Adrenal gland (tissue), 9 donors: ENCODE measurements at regions not wholly inside any gene's neighbourhood (a gene's known extent, or its start where the extent isn't known, plus 50 kb on each side); places are given as distances from the start of the nearest gene placed in this dataset.

Source experiments
- DNase-seq, 7 donors: peaks; one replicate each; pipeline ENCODE4 v3.0.0-alpha.2; 2019 to 2020
- H3K27ac ChIP-seq, 5 donors: fragments of 200-600 bp; sonication (generic) in 4 of 5; 1 replicate in 3 of 5; 2 replicates in 2 of 5; pipeline versions ENCODE4 v1.5.1 to v1.8.0; 2016 to 2020; ENCODE audit warnings: mild to moderate bottlenecking in 1 of 5
- H3K27me3 ChIP-seq: fragments of 200-600 bp; 2 replicates; pipeline ENCODE4 v1.8.0; 2021
- H3K36me3 ChIP-seq, 2 donors: fragments of 200-600 bp; replicated peaks in 1 of 2; 1 replicate in 1 of 2; 2 replicates in 1 of 2; pipeline versions ENCODE4 v1.5.1 to v1.8.0; 2018 to 2022
- H3K4me1 ChIP-seq, 2 donors: fragments of 200-600 bp; replicated peaks in 1 of 2; 1 replicate in 1 of 2; 2 replicates in 1 of 2; pipeline versions ENCODE4 v1.5.1 to v1.8.0; 2018 to 2021
- H3K4me3 ChIP-seq, 4 donors: fragments of 200-600 bp; sonication (generic) in 3 of 4; one replicate each; pipeline ENCODE4 v1.5.1; 2016 to 2018
- H3K9me3 ChIP-seq, 3 donors: fragments of 200-600 bp; sonication (generic) in 1 of 3; replicated peaks in 1 of 3; 1 replicate in 2 of 3; 2 replicates in 1 of 3; pipeline versions ENCODE4 v1.5.1 to v1.8.0; 2016 to 2021
- POLR2A ChIP-seq, 2 donors: fragments of 450-650 bp; IDR thresholded peaks; one replicate each; pipeline ENCODE4 v1.6.1; 2017; ENCODE audit warnings: antibody characterized with exemption in 2 of 2, mild to moderate bottlenecking in 2 of 2, moderate library complexity in 1 of 2
- WGBS, 4 donors: extraction: QIAGEN DNeasy Blood & Tissue Kit in 2 of 4; methylation state at CpG; one replicate each; pipeline versions ENCODE4 v1.1.5 to v1.1.7; 2013 to 2017; 5-methylcytosine and 5-hydroxymethylcytosine counted together
- intact Hi-C, 2 donors: fragments of 100-400 bp; cut with DNase I; formaldehyde crosslinking; loops; one replicate each; pipeline versions ENCODE4 v1.14.1 to v1.15.0; 2022 to 2023
- TF ChIP-seq, protein P1 (sequence below), 6 experiments: fragments of 450-650 bp in 4 of 6; fragments of 200-600 bp in 2 of 6; sonication (generic) in 1 of 6; IDR thresholded peaks; 1 replicate in 5 of 6; 2 replicates in 1 of 6; pipeline versions ENCODE4 v1.5.1 to v1.8.0; 2016 to 2021; ENCODE audit warnings: antibody characterized with exemption in 6 of 6, mild to moderate bottlenecking in 2 of 6, moderate library complexity in 1 of 6
- donor health status: healthy with polysubstance abuse.
- donor health status: Bipolar disorder and iron deficiency.
- donor health status: DM: yes; HTN: yes; CAD: no.
- donor health status: DM: no; HTN: no; CAD: no.
- donor health status: DM: no; HTN: no; CAD: no.

DNA sequence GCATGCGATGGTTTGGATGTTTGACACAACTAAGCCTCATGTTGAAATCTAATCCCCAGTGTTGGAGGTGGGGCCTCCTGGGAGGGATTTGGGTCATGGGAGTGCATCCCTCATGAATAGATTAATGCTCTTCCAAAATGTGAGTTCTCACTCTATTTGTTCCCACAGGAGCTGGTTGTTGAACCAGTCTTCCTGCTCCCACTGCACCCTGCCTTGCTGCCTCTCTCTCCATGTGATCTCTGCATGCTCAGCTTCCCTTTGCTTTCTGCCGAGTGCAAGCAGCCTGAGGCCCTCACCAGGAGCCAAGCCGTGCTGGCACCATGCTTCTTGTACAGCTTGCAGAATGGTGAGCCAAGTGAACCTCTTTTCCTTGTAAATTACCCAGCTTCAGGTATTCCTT lies 206.8 kb downstream of the VAPA start:
- H3K4me3 ChIP-seq = no peak overlapping the region
- no peaks in the 10 kb centered on the region for H3K9me3 ChIP-seq
- no peaks in the 10 kb centered on the region for H3K36me3 ChIP-seq
- intact Hi-C loops = no loop called here
- WGBS, 4 donors = 49 to 89% (median 80%) methylated on average over 3 of the region's 3 CpGs
- TF ChIP-seq POLR2A (IDR thresholded peaks at IDR 0.05) = no peak
- TF ChIP-seq, protein P1, sequence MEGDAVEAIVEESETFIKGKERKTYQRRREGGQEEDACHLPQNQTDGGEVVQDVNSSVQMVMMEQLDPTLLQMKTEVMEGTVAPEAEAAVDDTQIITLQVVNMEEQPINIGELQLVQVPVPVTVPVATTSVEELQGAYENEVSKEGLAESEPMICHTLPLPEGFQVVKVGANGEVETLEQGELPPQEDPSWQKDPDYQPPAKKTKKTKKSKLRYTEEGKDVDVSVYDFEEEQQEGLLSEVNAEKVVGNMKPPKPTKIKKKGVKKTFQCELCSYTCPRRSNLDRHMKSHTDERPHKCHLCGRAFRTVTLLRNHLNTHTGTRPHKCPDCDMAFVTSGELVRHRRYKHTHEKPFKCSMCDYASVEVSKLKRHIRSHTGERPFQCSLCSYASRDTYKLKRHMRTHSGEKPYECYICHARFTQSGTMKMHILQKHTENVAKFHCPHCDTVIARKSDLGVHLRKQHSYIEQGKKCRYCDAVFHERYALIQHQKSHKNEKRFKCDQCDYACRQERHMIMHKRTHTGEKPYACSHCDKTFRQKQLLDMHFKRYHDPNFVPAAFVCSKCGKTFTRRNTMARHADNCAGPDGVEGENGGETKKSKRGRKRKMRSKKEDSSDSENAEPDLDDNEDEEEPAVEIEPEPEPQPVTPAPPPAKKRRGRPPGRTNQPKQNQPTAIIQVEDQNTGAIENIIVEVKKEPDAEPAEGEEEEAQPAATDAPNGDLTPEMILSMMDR (IDR thresholded peaks at IDR 0.05) = no peak
- no peak overlapping the region for H3K27ac ChIP-seq
- H3K4me1 ChIP-seq = peaks cover 0 to 6% of the 10 kb centered on the region in 2 donors
- H3K27me3 ChIP-seq = no peaks in the 10 kb centered on the region
- DNase-seq = no peak

DNA sequence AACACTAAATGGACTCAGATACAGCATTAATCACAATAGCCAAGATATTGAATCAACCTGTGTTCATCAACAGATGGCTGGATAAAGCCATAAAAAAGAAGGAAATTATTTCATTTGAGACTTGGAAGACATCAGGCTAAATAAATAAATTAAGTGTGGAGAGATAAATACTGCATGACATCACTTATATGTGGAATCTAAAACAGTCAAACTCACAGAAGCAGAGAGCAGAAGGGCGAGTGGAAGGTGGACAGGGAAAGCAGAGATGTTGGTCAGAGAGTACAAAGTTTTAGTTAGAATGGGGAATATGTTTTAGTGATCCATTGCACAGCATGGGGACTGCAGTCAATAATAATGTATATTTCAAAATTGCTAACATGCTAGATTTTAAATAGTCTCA lies 207.2 kb downstream of the VAPA start:
- H3K4me1 ChIP-seq = peaks cover 0 to 6% of the 10 kb centered on the region in 2 donors
- H3K27ac ChIP-seq = no peak overlapping the region
- H3K36me3 ChIP-seq = no peaks in the 10 kb centered on the region
- WGBS, 4 donors = 63 to 78% (median 74%) methylated on average over 1 of the region's 1 CpG
- H3K27me3 ChIP-seq = no peaks in the 10 kb centered on the region
- H3K9me3 ChIP-seq = no peaks in the 10 kb centered on the region
- no peak overlapping the region for H3K4me3 ChIP-seq
- TF ChIP-seq POLR2A (IDR thresholded peaks at IDR 0.05) = no peak
- TF ChIP-seq, protein P1 (IDR thresholded peaks at IDR 0.05) = no peak
- DNase-seq = no peak
- intact Hi-C loops = no loop called here

DNA sequence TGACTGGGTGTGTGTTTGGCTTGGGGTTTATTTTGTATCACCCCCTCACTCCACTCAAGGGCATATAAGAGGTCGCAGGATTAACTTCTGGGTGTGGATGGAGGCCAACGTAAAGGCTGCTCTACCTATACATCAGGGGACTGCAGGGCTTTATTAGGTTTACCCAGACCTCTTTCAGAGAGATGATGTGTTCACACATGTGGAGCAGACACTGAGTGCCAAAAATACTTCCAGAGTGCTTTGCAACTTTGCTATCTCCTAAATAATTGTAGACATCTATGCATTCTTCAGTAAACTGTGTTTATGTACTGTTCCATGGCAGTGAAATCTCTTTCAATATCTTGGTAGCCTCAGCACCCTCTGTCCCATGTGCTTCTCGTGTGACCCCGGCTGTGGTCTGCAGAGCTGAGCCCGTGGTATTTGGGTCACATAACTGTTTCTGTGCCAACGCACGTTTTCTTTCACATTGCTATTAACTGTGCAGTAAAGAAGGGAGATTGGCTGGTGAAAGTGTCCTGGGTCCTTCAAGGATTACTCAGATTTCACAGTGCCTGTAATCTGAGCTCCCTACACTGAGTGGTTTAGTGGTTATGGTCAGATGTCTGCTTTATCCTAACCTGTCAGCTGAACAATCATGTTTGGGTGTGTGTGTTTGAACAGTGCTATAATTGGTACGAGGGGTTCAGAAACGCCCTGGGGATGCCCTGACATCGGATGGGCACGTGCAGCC lies 208.1 kb downstream of the VAPA start:
- Histone ChIP-seq H3K4me1 (peaks cover 0 to 6% of the 10 kb centered on the region in 2 donors), H3K36me3 (no peaks in the 10 kb centered on the region), H3K4me3 (no peak overlapping the region), H3K27ac (peak overlapping the region in 1 of 5 donors; percentile 6), H3K9me3 (no peaks in the 10 kb centered on the region), H3K27me3 (no peaks in the 10 kb centered on the region)
- peak in 3 of 7 donors; percentile 21 to 50 (median 34) for DNase-seq
- 45 to 55% (median 53%) methylated on average over 8 to 11 of the region's 11 CpGs for WGBS, 4 donors
- intact Hi-C loops = no loop called here
- TF ChIP-seq, protein P1 (IDR thresholded peaks at IDR 0.05) = no peak
- TF ChIP-seq POLR2A (IDR thresholded peaks at IDR 0.05) = no peak

DNA sequence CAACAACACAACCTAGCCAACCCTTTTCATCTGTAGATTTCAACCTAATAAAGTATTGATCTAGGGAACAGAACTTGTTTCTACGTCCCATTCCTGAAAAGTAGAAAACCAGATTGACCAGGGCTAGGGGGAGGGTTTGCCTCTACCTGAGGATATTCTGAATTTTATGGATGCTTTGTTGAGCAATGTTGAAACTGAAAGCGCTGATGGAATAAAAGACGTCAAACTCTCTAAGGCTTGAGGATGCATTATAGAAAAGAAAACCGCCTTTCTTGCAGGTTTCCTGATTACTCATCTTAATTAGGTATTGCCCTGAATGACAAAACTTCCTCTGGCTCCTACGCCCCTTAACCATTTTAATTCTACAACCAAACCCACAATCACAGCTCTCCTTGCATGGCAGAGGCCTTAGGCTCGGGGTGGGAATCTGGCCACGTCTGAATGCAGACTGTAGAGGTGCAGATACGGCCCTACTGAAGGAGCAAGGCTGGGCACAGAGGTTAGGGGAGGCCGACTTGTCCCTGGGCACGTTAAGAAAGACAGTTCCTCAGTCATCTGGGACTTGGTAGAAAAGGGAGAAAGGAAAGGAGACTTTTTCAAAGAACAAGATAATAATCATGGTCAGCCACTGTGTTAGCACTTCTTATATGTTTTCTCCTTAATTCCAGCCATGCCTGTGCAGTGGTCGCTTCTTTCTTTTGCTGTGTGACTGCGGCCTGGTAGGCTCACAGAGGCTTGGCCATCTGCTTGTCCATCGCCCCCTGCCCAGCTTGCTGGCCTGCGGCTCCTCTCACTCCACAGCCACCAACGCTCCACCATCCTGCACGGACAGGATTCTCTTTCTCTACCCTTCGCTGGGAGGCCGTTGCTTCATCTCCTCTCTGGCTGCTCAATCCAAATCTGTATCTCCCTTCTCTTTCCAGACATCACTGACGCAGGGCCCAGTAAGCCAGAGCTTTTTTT lies 209.5 kb downstream of the VAPA start:
- Histone ChIP-seq H3K4me3 (no peak overlapping the region), H3K36me3 (no peaks in the 10 kb centered on the region), H3K27ac (no peak overlapping the region), H3K27me3 (no peaks in the 10 kb centered on the region), H3K9me3 (no peaks in the 10 kb centered on the region), H3K4me1 (peaks cover 0 to 6% of the 10 kb centered on the region in 2 donors)
- DNase-seq = no peak
- 89 to 92% (median 91%) methylated on average over 19 of the region's 19 CpGs for WGBS, 4 donors
- intact Hi-C loops = no loop called here
- no peak for TF ChIP-seq POLR2A (IDR thresholded peaks at IDR 0.05)
- TF ChIP-seq, protein P1 (IDR thresholded peaks at IDR 0.05) = no peak
